Hepatocyte (in vitro differentiated cells): ENCODE measurements at regions not wholly inside any gene's neighbourhood (a gene's known extent, or its start where the extent isn't known, plus 50 kb on each side); places are given as distances from the start of the nearest gene placed in this dataset.
A peak's percentile ranks its signal among the peaks of the same experiment; 100 is the strongest.

Source experiments
- DNase-seq: peaks from one replicate; pipeline ENCODE4 v3.0.0-alpha.2; 2016; ENCODE audit warnings: low spot score
- H2AFZ ChIP-seq: fragments of 200-600 bp; sonication (generic); 2 replicates; pipeline ENCODE4 v1.6.0; 2016; ENCODE audit warnings: antibody characterized with exemption, mild to moderate bottlenecking
- H3K27ac ChIP-seq: fragments of 200-600 bp; sonication (generic); 2 replicates; pipeline ENCODE4 v1.5.1; 2016; ENCODE audit warnings: mild to moderate bottlenecking
- H3K27me3 ChIP-seq: fragments of 200-600 bp; sonication (generic); 2 replicates; pipeline ENCODE4 v1.6.1; 2016
- H3K36me3 ChIP-seq: fragments of 200-600 bp; sonication (generic); replicated peaks from 2 replicates; pipeline ENCODE4 v1.5.1; 2016; ENCODE audit warnings: low read depth; ENCODE audit not compliant: insufficient read depth
- H3K4me1 ChIP-seq: fragments of 200-600 bp; sonication (generic); 2 replicates; pipeline ENCODE4 v1.5.1; 2016; ENCODE audit warnings: mild to moderate bottlenecking, moderate library complexity; ENCODE audit not compliant: insufficient read depth
- H3K4me2 ChIP-seq: fragments of 200-600 bp; sonication (generic); 2 replicates; pipeline ENCODE4 v1.6.0; 2016
- H3K4me3 ChIP-seq: fragments of 200-600 bp; sonication (generic); 2 replicates; pipeline ENCODE4 v1.5.1; 2016; ENCODE audit warnings: mild to moderate bottlenecking
- H3K79me2 ChIP-seq: fragments of 200-600 bp; sonication (generic); 2 replicates; pipeline ENCODE4 v1.6.0; 2017; ENCODE audit warnings: mild to moderate bottlenecking
- H3K9me2 ChIP-seq: fragments of 200-600 bp; sonication (generic); replicated peaks from 2 replicates; pipeline ENCODE4 v1.6.0; 2017; ENCODE audit warnings: mild to moderate bottlenecking; ENCODE audit not compliant: insufficient read depth
- H3K9me3 ChIP-seq: fragments of 200-600 bp; sonication (generic); 2 replicates; pipeline ENCODE4 v1.5.1; 2016; ENCODE audit warnings: low read depth, mild to moderate bottlenecking
- H4K20me1 ChIP-seq: fragments of 200-600 bp; sonication (generic); 2 replicates; pipeline ENCODE4 v1.6.0; 2016; ENCODE audit warnings: mild to moderate bottlenecking; ENCODE audit not compliant: insufficient read depth, poor library complexity, severe bottlenecking
- CTCF ChIP-seq: fragments of 200-600 bp; sonication (generic); IDR thresholded peaks from 2 replicates; pipeline ENCODE4 v1.5.1; 2016; ENCODE audit warnings: antibody characterized with exemption, mild to moderate bottlenecking; ENCODE audit not compliant: poor library complexity
- EZH2 ChIP-seq: fragments of 200-600 bp; sonication (generic); IDR thresholded peaks from 2 replicates; pipeline ENCODE4 v1.6.1; 2016; ENCODE audit warnings: antibody characterized with exemption, mild to moderate bottlenecking, borderline replicate concordance
- EZH2phosphoT487 ChIP-seq: fragments of 200-600 bp; sonication (generic); IDR thresholded peaks from one replicate; pipeline ENCODE4 v1.6.1; 2018; ENCODE audit warnings: antibody characterized with exemption, mild to moderate bottlenecking, low read depth, moderate library complexity; ENCODE audit not compliant: unreplicated experiment, severe bottlenecking
- WGBS: methylation state at CpG from one replicate; pipeline ENCODE4 v1.1.6; 2016; ENCODE audit warnings: low lambda C conversion rate; ENCODE audit errors: missing lambda C conversion rate; 5-methylcytosine and 5-hydroxymethylcytosine counted together

GRCh38 chrX:113906168-113906567, 677.7 kb upstream of the HTR2C start:
- Histone ChIP-seq H3K79me2 (no peaks in the 10 kb centered on the region), H2AFZ (no peak overlapping the region), H3K4me3 (no peak overlapping the region), H3K27ac (no peak overlapping the region), H3K4me1 (no peaks in the 10 kb centered on the region), H3K9me2 (no peaks in the 10 kb centered on the region), H3K4me2 (no peak overlapping the region), H3K27me3 (no peaks in the 10 kb centered on the region), H4K20me1 (no peaks in the 10 kb centered on the region), H3K36me3 (no peaks in the 10 kb centered on the region), H3K9me3 (no peaks in the 10 kb centered on the region)
- DNase-seq, result peak; percentile 29
- TF ChIP-seq EZH2phosphoT487 (no peak), EZH2 (no peak), CTCF (no peak)

- Histone ChIP-seq H3K9me3 (no peaks in the 10 kb centered on the region), H3K27ac (no peak overlapping the region), H3K4me3 (no peak overlapping the region), H3K9me2 (no peaks in the 10 kb centered on the region), H4K20me1 (no peaks in the 10 kb centered on the region), H3K36me3 (no peaks in the 10 kb centered on the region), H3K27me3 (no peaks in the 10 kb centered on the region), H3K4me1 (no peaks in the 10 kb centered on the region), H3K4me2 (no peak overlapping the region), H2AFZ (no peak overlapping the region), H3K79me2 (no peaks in the 10 kb centered on the region)
- WGBS, result 95% methylated on average over 5 of the region's 5 CpGs
- no peak for DNase-seq
- TF ChIP-seq EZH2 (no peak), CTCF (no peak), EZH2phosphoT487 (no peak)
Observed at GRCh38 chrX:113892891-113893290, 691.0 kb upstream of the HTR2C start.

GRCh38 chrX:113892401-113892800, 691.5 kb upstream of the HTR2C start:
- H3K9me2 ChIP-seq, result no peaks in the 10 kb centered on the region
- 100% methylated on average over 1 of the region's 1 CpG for WGBS
- no peaks in the 10 kb centered on the region for H3K27me3 ChIP-seq
- H3K79me2 ChIP-seq, result no peaks in the 10 kb centered on the region
- no peaks in the 10 kb centered on the region for H3K9me3 ChIP-seq
- H3K27ac ChIP-seq, result no peak overlapping the region
- H3K36me3 ChIP-seq, result no peaks in the 10 kb centered on the region
- DNase-seq, result peak; percentile 17
- no peak for TF ChIP-seq EZH2phosphoT487
- TF ChIP-seq CTCF, result no peak
- no peak for TF ChIP-seq EZH2
- H3K4me1 ChIP-seq, result no peaks in the 10 kb centered on the region
- no peak overlapping the region for H3K4me3 ChIP-seq
- no peak overlapping the region for H3K4me2 ChIP-seq
- H2AFZ ChIP-seq, result no peak overlapping the region
- no peaks in the 10 kb centered on the region for H4K20me1 ChIP-seq

- H3K4me1 ChIP-seq, result no peaks in the 10 kb centered on the region
- H4K20me1 ChIP-seq, result no peaks in the 10 kb centered on the region
- H3K27me3 ChIP-seq, result no peaks in the 10 kb centered on the region
- no peaks in the 10 kb centered on the region for H3K9me3 ChIP-seq
- H3K79me2 ChIP-seq, result no peaks in the 10 kb centered on the region
- H3K4me2 ChIP-seq, result no peak overlapping the region
- H3K4me3 ChIP-seq, result no peak overlapping the region
- TF ChIP-seq CTCF, result no peak
- no peak for TF ChIP-seq EZH2
- no peak for TF ChIP-seq EZH2phosphoT487
- 93% methylated on average over 3 of the region's 3 CpGs for WGBS
- no peaks in the 10 kb centered on the region for H3K9me2 ChIP-seq
- no peak overlapping the region for H2AFZ ChIP-seq
- no peak for DNase-seq
- H3K36me3 ChIP-seq, result no peaks in the 10 kb centered on the region
- H3K27ac ChIP-seq, result no peak overlapping the region
Observed at GRCh38 chrX:113873056-113873455, 710.8 kb upstream of the HTR2C start.
